Activated T-helper 1 cell treated with anti-CD3 and anti-CD28 coated beads, Interleukin-12 subunit alpha, Interleukin-12 subunit beta, Interleukin-2, Interleukin-4 antibody, amounts not matched to agents 30 ng/mL and 10 ng/mL and 1 ng/mL, durations not matched to agents 14 hours and 24 hours and 36 hours (primary cell): ENCODE measurements at regions not wholly inside any gene's neighbourhood (a gene's known extent, or its start where the extent isn't known, plus 50 kb on each side); places are given as distances from the start of the nearest gene placed in this dataset.

ENCODE experiments used
- DNase-seq: peaks from one replicate; pipeline ENCODE4 v3.0.0; 2021; ENCODE audit warnings: low spot score
- H3K27ac Mint-ChIP-seq: one replicate; pipeline ENCODE4 v1.8.0; 2021; ENCODE audit warnings: mild to moderate bottlenecking, mixed read lengths
- H3K27me3 Mint-ChIP-seq: one replicate; pipeline ENCODE4 v1.8.0; 2022; ENCODE audit warnings: mild to moderate bottlenecking, moderate library complexity, mixed read lengths; ENCODE audit not compliant: insufficient read depth
- H3K36me3 Mint-ChIP-seq: one replicate; pipeline ENCODE4 v1.8.0; 2021; ENCODE audit warnings: low read depth, mixed read lengths
- H3K4me1 Mint-ChIP-seq: one replicate; pipeline ENCODE4 v1.8.0; 2021; ENCODE audit warnings: low read depth, mixed read lengths
- H3K4me3 Mint-ChIP-seq: one replicate; pipeline ENCODE4 v1.8.0; 2021; ENCODE audit warnings: mild to moderate bottlenecking, moderate library complexity, mixed read lengths
- H3K9me3 Mint-ChIP-seq: one replicate; pipeline ENCODE4 v1.8.0; 2021; ENCODE audit warnings: mixed read lengths
- intact Hi-C: fragments of 100-400 bp; cut with micrococcal nuclease; formaldehyde crosslinking; loops from one replicate; pipeline ENCODE4 v1.15.1; 2024

DNA sequence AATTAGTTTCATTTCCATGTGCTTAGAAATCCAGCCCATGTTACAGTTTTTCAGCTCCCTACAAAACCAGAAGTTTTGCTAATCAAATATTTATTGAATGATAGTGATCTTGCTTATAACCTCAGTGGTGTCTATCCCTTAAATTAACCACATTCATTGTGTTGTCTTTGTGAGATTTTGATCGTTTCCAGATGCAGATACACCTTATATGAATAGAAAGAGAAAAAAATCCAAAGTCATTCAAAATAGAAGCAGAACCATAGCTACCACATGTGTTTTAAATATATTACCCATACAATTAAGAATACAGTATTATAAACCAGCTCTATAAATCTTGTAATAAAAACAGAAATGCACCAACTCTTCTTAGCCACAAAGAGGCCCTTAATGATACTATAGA, 60.6 kb upstream of the RREB1 start:
- intact Hi-C loops, result no loop called here
- Mint-ChIP-seq H3K27me3 (peaks cover 55% of the 10 kb centered on the region), H3K27ac (no peak overlapping the region), H3K36me3 (no peaks in the 10 kb centered on the region), H3K4me3 (no peak overlapping the region), H3K9me3 (no peaks in the 10 kb centered on the region), H3K4me1 (peaks cover 4% of the 10 kb centered on the region)
- no peak for DNase-seq

DNA sequence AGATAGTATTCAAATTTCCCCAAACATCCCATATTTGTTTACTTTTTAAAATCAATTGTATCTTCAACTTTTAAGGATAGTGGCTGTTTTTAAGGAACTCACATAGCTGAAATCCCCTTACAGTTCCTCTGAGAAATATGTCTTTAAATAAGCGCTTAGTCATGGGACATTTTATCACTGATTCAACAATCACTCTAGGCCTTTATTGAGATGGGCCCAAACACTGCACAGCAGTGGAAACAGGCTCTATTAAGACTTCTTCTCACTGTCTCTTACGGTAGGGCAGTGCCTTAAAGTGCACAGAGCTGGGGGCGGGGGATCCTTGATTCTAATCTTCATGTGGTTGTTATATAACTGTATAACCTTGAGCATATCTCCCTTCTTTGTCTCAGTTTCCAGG, 59.8 kb upstream of the RREB1 start:
- Mint-ChIP-seq H3K27me3 (peaks cover 62% of the 10 kb centered on the region), H3K9me3 (no peaks in the 10 kb centered on the region), H3K4me1 (peaks cover 3% of the 10 kb centered on the region), H3K36me3 (no peaks in the 10 kb centered on the region), H3K4me3 (no peak overlapping the region), H3K27ac (no peak overlapping the region)
- no peak for DNase-seq
- intact Hi-C loops, result no loop called here

DNA sequence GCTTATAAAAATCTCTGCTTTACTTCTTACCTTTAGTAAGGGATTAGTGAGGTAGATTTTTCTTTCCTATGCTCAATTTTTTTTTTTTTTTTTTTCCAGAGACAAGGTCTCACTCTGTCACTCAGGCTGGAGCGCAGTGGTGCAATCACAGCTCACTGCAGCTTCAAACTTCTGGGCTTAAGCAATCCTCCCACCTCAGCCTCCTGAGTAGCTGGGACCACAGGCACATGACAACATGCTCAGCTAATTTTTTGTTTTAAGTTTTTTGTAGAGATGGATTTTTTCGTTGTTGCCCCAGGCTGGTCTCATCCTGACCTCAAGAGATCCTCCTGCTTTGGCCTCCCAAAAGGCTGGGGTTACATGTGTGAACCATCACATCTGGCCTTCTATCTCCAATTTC, 58.9 kb upstream of the RREB1 start:
- no peak for DNase-seq
- no peak overlapping the region for H3K4me3 Mint-ChIP-seq
- H3K4me1 Mint-ChIP-seq, result peaks cover 7% of the 10 kb centered on the region
- no peak overlapping the region for H3K27ac Mint-ChIP-seq
- no peaks in the 10 kb centered on the region for H3K9me3 Mint-ChIP-seq
- intact Hi-C loops, result no loop called here
- peaks cover 64% of the 10 kb centered on the region for H3K27me3 Mint-ChIP-seq
- H3K36me3 Mint-ChIP-seq, result no peaks in the 10 kb centered on the region

- intact Hi-C loops, result no loop called here
- DNase-seq, result no peak
- Mint-ChIP-seq H3K4me1 (peaks cover 7% of the 10 kb centered on the region), H3K27ac (no peak overlapping the region), H3K36me3 (no peaks in the 10 kb centered on the region), H3K27me3 (peaks cover 65% of the 10 kb centered on the region), H3K4me3 (no peak overlapping the region), H3K9me3 (no peaks in the 10 kb centered on the region)
Observed at GRCh38 chr6:7050004-7050403, 57.8 kb upstream of the RREB1 start.

DNA sequence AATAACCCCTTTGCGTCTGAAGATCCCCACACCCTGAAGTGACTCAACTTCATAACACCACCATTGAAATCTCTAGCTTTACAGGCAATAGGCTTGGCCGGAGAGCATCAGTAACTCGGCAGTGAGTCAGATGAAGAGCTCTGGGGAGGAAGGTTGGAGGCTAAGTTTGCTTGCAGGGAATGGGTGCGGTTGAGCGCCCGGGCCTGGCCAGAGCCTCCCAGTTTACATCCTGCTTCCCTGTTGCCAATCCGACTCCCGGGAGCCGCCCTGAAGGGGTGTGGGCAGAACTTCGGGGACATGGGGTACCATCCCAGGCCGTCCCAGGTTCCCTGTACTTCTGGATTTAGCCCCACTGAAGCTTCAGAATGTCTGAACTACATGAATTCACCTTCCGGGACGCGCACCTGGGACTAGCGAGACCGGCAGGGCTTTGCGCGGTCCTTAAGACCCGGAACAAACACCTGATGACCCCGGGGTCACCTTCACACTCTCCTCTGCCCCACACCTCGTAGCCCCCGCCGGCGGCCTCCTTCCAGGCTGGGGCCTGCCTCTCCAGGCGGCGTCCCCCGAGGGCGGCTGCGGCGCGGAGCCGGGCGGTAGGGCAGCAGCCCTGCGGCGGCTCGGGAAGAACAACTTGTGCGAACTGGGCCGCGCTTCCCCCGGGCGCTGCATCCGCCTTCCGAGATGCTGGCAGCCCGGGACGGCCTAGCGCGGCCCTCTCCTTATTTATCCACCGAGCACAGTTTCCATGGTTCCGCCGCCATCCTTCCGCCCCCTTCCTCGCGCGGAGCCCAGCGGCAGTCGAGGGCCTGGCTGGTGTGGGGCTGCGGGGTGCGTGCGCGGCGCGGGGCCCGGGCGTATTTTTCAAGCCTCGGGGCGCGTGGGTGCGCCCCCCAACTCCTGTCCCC, 56.6 kb upstream of the RREB1 start:
- Mint-ChIP-seq H3K4me1 (peaks cover 7% of the 10 kb centered on the region), H3K4me3 (peak overlapping the region; percentile 30), H3K9me3 (no peaks in the 10 kb centered on the region), H3K36me3 (no peaks in the 10 kb centered on the region), H3K27me3 (peaks cover 58% of the 10 kb centered on the region), H3K27ac (no peak overlapping the region)
- DNase-seq, result no peak
- intact Hi-C loops, result no loop called here

DNA sequence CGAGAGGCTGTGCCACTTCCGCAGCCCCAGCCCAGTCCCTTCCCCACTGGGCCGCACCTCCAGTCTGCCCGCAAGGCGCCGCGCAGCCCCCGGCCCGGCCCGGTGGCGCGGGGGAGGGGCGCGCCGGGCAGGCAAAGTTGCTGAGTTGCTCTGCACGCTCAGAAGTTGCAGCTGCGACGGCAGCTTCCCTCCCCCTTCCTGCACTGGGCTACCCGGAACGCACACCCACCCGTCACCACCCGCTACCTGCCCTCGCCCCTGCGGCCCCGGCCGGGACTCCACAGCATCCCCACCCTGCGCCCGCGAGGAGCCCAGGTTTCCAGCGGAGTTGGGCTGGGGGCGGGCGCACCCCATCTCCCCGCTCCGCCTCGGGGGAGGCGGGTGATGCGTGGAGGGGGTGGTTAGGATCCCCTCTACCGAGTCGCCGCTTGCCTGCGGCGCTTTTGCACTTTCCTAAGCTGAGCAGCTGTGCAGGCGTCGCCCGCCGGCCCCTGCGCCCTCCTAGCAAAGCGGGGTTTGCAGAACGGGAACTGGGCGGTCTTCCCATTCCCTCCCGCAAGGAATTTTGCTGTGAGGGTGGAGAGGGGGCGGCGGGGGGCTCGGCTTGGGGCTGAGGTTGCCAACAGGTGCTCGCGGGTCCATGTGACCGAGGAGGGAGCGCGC, 55.9 kb upstream of the RREB1 start:
- no peaks in the 10 kb centered on the region for H3K36me3 Mint-ChIP-seq
- intact Hi-C loops, result loop anchor here (2.0 kb wide), 1 partner anchor 21 kb away; no protein-coding TSS in a partner anchor
- DNase-seq, result peak; percentile 4
- H3K4me3 Mint-ChIP-seq, result no peak overlapping the region
- peaks cover 59% of the 10 kb centered on the region for H3K27me3 Mint-ChIP-seq
- H3K9me3 Mint-ChIP-seq, result no peaks in the 10 kb centered on the region
- no peak overlapping the region for H3K27ac Mint-ChIP-seq
- peaks cover 7% of the 10 kb centered on the region for H3K4me1 Mint-ChIP-seq

DNA sequence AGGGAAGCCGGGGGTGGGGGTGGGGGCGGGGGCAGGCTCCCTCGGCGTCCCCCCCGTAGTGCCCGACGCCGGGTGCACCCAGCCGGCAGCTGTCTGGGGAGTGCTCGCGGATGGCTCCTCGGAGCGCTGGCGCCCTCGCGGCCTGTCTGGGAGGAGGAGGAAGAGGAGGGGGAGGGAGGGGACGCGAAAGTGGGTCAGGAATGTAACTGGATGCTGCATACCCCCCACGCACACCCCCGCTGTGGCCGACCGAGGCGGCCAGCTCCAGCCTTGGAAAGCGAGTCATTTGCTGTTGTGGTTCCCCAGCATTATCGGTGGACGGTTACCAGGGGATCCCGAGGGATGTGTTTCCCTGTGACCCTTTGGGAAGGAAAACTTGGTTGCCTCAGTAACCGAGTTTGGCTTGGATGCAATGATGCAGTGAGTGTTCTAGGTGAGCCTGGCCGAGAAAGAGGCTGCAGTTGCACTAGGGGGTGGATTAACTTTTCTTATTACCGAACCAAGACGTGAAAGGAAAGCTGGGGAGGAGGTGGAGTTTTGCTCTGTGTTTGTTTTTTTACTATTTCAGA, 55.2 kb upstream of the RREB1 start:
- intact Hi-C loops, result loop anchor here (2.0 kb wide), 1 partner anchor 20 kb away; no protein-coding TSS in a partner anchor
- peaks cover 7% of the 10 kb centered on the region for H3K4me1 Mint-ChIP-seq

GRCh38 chr6:7053125-7053774, 54.5 kb upstream of the RREB1 start:
- DNase-seq, result no peak
- Mint-ChIP-seq H3K27me3 (peaks cover 58% of the 10 kb centered on the region), H3K27ac (no peak overlapping the region), H3K36me3 (no peaks in the 10 kb centered on the region), H3K4me1 (peaks cover 10% of the 10 kb centered on the region), H3K9me3 (no peaks in the 10 kb centered on the region), H3K4me3 (peak overlapping the region; percentile 13)
- intact Hi-C loops, result loop anchor here (2.0 kb wide), 1 partner anchor 20 kb away; no protein-coding TSS in a partner anchor

More for the DNA sequence above, 55.2 kb upstream of the RREB1 start:
- Mint-ChIP-seq H3K27me3 (peaks cover 57% of the 10 kb centered on the region), H3K27ac (no peak overlapping the region), H3K9me3 (no peaks in the 10 kb centered on the region), H3K36me3 (no peaks in the 10 kb centered on the region), H3K4me3 (no peak overlapping the region)
- DNase-seq, result no peak
